ENCODE measurements at regions not wholly inside any gene's neighbourhood (a gene's known extent, or its start where the extent isn't known, plus 50 kb on each side); places are given as distances from the start of the nearest gene placed in this dataset.
A peak's percentile ranks its signal among the peaks of the same experiment; 100 is the strongest.

DNA sequence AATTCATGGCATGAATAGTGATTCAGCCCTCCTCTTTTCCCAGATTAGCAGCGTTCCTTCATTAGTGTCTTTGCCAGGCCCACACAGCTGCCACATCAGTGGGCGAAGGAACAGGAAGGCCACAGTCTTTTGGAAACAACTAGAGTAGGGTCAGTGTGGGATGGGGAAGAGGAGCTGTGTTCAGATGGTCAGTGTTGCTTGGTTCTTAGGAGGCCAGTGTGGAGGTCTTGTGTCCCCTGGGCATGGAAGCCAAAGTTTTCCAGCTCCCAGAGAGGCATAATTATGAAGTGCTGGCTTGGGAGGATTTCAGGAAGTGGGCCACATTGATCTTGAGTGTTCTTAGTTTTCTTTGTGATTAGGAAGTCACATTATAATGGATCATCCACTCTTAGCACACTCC, 269.6 kb downstream of the PSAT1 start:
- no peak for DNase-seq (ENCODE audit: low spot score)

- DNase-seq (ENCODE audit: low spot score) = peak; percentile 7
These were observed 270.2 kb downstream of the PSAT1 start for GRCh38 chr9:78566948-78567675.

GRCh38 chr9:78567693-78568092, 270.8 kb downstream of the PSAT1 start:
- DNase-seq (ENCODE audit: low spot score) = no peak

DNA sequence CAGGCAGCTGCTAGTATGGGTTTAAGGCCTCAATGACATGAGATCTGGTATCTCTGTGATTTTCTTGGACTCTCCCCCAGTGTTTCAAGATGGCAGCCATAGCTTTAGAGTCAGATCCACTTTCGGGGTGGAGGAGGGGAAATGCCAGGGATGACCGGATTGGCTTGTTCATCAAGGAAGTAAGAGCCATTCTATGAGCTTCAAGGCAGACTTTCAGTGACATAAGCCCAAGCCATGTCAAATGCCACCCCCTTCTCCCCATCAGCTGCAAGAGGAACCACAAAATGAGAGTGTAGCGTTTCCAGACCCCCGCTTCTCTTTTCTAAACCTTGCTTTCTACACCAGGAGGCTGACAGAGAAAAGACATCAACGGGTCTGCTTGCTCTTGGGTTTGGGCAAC, 271.8 kb downstream of the PSAT1 start:
- no peak for DNase-seq (ENCODE audit: low spot score)

DNA sequence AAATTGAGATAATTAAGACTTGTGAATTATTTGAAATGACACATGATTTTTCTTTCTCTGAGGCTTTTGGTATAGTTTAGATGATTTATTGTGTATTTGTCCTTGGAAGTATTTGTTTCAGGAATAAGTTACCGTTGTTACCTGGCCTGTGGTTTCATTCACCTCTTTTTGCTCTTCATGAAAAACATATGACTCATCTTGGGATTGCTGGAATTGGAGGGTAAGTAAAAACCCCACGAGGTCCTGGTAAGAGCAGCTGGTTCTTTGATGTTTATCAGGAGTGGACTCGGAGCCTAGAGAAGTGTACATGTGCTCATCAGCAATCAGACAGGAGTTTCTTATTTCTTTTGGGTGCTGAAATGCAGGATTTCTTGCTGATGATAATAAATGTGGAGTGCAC, 275.3 kb downstream of the PSAT1 start:
- no peak for DNase-seq (ENCODE audit: low spot score)

DNA sequence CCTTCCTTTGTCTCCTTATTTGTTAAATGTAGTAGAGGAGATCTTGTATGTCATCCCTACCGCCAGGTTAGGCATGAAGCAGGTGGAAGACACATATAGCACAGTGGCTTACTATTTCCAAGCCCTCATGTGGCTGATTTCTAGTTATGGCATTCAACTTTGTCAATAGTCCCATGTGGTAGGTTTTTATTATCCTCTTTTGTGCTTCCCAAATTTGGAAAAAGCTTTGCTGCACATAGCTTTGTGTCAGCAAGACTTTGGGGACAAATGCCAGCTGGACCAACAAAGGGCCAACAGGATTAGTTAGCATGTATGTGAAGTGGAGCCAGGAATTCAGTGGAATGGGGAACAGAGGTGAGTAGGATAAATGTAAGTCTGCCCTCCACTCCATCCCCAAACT, 276.3 kb downstream of the PSAT1 start:
- no peak for DNase-seq (ENCODE audit: low spot score)

DNA sequence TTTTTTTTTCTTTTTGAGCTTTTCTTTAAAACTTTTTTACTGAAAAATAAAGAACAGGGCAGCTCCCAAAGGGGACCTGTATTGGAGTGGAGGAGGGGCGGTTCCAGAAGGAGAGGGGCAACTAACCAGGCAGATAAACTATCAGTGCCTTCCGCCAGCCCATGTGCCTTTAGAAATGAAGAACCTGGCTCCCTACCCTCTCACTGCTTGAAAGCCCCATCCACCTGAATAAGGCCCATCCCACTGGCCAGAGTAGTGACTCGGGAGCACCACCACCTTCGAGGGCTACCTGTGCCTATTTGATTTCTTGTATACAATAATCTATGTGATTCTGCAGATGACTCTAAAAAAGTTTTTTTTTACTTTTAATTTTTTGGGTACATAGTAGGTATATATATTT, 276.7 kb downstream of the PSAT1 start:
- DNase-seq (ENCODE audit: low spot score) = no peak

- no peak for DNase-seq (ENCODE audit: low spot score)
These were observed 277.6 kb downstream of the PSAT1 start for GRCh38 chr9:78574354-78575045.

- DNase-seq (ENCODE audit: low spot score) = no peak
These were observed 278.2 kb downstream of the PSAT1 start for GRCh38 chr9:78575081-78575480.

DNA sequence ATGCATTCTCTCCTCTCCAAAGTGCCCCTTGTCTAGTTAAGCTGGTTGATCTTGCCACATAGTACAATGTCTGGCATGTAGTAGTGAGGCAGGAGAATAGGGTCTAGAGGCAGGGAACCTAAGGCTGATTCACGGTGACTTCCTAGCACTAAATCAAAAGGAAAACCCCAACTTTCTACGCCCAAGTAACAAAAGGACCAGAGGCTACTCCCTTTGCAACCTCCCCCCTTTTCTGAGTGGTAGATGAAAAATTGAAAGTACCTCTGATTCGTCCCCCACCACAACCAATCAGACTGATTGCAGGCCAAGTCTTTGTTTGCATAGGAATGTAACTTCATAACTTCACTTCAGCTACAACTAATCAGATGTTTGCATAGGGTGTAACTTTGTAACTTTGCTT, 278.8 kb downstream of the PSAT1 start:
- no peak for DNase-seq (ENCODE audit: low spot score)

- no peak for DNase-seq (ENCODE audit: low spot score)
These were observed 280.4 kb downstream of the PSAT1 start for GRCh38 chr9:78577156-78577906.

- no peak for DNase-seq (ENCODE audit: low spot score)
These were observed 281.1 kb downstream of the PSAT1 start for GRCh38 chr9:78578072-78578471.

DNA sequence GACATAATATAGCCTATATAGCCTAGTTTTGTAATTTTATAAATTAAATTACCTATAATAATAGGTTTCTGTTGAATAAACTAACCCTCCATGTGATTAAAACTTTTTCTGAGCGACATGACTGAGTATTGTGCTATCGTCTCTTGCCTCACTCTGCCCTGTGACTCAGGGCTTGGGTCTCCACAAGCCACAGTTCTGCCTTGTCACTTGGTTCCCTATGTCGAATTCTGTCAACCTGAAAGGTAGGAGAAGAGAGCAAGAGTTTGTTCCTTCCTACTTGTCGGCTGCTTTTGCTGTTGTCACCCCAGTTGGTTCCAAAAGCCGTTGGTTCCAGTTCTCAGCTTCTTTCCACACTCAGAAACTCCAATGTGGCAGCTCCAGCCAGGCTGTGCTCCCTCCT, 285.9 kb downstream of the PSAT1 start:
- no peak for DNase-seq (ENCODE audit: low spot score)

DNA sequence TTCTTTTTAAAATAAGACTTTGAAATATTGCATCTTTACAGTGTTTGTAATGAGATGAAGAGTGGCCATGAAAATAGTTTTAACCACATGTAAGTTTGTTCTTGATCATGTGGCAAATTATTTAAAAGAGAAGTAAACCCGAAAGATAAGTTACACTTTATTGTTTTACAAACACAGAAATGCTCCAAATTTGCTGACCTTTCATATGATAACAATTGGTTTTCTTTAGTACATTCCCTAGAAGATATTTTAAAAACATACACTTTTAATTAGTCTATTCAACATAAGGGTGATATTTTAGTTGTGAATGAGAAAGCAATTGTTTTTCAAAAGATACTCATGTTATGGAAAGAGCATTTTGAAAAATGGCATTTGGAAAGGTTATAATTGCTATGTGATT, 287.7 kb downstream of the PSAT1 start:
- DNase-seq (ENCODE audit: low spot score) = no peak

DNA sequence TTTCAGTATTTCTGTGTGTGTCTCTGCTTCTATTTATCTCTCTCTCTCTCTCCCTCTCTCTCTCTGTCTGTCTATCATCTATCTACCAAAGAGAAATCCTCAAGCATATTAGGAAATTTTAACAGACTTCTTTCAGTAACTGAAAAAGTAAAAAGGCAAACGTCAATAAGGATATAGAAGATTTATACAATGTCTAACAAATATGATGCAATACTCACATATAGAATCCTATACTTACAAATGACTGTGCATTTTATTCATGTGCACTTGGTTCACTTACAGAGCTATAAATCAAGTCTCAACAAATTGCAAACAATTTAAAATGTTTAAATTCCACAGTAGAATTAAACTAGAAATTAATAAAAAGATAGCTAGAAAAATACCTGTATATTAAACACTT, 289.0 kb downstream of the PSAT1 start:
- DNase-seq (ENCODE audit: low spot score) = no peak

DNA sequence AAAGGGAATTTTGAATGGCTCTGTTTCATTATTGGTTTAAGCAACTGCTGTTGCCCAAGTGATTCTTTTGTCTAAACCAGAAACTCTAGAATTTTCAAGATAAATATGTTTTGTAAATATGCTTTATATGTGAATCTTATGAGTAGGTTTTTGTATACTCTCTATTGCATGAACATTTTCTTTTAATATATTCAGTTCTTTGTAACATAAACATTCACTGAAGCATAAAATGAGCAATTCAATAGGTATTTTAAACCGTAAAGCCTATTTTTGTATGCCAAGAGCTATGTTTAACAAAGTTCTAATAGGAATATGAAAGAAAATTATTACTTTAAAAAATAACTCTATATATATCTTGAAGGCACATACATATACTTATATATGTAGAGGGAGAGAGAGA, 293.1 kb downstream of the PSAT1 start:
- DNase-seq (ENCODE audit: low spot score) = no peak

- peak; percentile 2 for DNase-seq (ENCODE audit: low spot score)
These were observed 295.9 kb downstream of the PSAT1 start for GRCh38 chr9:78592811-78593210.

GRCh38 chr9:78595200-78595945, 298.4 kb downstream of the PSAT1 start:
- DNase-seq (ENCODE audit: low spot score) = no peak

GRCh38 chr9:78596346-78596745, 299.4 kb downstream of the PSAT1 start:
- no peak for DNase-seq (ENCODE audit: low spot score)

- no peak for DNase-seq (ENCODE audit: low spot score)
These were observed 301.2 kb downstream of the PSAT1 start for GRCh38 chr9:78598120-78598519.

DNA sequence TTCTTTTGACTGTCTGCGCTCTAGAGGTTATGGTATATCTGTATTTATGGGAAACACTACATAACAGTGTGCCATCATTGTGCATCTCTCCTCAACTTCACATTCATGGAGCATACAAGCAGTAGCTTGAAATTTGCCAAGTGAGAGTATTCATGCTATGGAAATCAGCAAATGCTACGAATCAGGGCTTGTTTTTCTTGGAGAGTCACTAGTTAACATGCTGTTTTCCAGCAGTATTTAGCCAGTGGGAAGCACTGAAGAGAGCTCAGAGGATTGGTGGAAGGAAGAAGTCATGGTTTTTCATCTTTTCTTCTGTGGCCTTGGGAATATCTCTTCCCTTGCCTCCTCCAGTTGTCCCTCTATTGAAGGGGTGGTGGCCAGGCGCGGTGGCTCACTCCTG, 303.0 kb downstream of the PSAT1 start:
- no peak for DNase-seq (ENCODE audit: low spot score)

DNA sequence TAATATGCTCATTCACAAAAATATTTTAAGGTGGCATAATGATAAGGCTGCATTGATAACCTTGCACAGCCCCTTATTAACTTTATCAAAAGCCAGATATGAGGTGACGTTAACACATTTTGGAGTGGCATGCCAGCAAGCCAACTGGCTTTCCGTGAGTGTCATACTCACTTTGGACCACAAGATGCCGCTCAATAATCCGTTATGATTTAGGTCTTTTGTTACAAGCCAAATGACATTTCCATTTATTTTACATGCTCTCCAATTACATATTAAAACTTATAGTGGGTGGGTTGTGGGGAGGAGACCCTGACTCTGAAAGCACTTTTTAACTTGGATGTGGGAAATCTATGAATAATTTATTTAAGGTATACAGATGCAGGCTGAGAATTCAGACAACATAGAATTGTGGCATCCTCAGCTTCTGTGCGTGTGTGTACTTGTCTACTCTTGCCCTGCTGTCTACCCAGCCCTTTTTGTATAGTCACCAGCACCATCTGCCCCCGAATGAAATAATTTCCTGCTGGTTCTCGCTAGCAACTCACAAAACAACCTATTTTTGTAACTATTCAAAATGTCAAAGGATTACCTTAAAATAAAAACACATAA, 305.1 kb downstream of the PSAT1 start:
- DNase-seq (ENCODE audit: low spot score) = peak; percentile 50

All from RKO (cell line).